MM.1S (cell line): ENCODE measurements at regions not wholly inside any gene's neighbourhood (a gene's known extent, or its start where the extent isn't known, plus 50 kb on each side); places are given as distances from the start of the nearest gene placed in this dataset.

ENCODE experiments used
- EZH2 ChIP-seq: fragments of 300-600 bp; sonication (generic); optimal IDR thresholded peaks from 2 replicates; pipeline ENCODE3; 2017; ENCODE audit warnings: low read depth, mild to moderate bottlenecking, antibody characterized with exemption, low read length, mixed read lengths
- EZH2phosphoT487 ChIP-seq: fragments of 300-600 bp; sonication (generic); IDR thresholded peaks from 2 replicates; pipeline ENCODE4 v1.6.1; 2018; ENCODE audit warnings: antibody characterized with exemption, low read length
- TF ChIP-seq, protein P1 (sequence below): fragments of 300-600 bp; sonication (generic); IDR thresholded peaks from 2 replicates; pipeline ENCODE4 v1.5.1; 2016; ENCODE audit warnings: antibody characterized with exemption, low read length, mixed read lengths

DNA sequence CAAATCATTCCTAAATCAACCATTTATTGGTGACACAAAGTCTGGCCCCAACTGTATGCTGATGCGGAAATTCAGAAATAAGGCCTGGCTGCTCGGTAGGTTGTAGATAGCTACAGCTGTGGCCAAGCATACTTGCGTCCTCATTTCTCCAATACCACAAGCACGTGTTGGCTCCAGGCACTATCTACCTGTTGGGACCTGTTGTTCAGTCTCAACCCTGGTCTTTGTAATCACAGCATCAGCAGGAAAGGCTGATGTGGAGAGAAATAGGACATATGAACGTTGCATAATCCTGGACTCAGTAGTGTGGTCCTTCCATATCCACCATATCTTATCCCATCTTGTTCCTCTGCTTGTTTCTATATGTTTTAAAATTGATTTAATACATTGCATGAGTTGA is 212.6 kb downstream of the PMAIP1 start:
- TF ChIP-seq, protein P1, sequence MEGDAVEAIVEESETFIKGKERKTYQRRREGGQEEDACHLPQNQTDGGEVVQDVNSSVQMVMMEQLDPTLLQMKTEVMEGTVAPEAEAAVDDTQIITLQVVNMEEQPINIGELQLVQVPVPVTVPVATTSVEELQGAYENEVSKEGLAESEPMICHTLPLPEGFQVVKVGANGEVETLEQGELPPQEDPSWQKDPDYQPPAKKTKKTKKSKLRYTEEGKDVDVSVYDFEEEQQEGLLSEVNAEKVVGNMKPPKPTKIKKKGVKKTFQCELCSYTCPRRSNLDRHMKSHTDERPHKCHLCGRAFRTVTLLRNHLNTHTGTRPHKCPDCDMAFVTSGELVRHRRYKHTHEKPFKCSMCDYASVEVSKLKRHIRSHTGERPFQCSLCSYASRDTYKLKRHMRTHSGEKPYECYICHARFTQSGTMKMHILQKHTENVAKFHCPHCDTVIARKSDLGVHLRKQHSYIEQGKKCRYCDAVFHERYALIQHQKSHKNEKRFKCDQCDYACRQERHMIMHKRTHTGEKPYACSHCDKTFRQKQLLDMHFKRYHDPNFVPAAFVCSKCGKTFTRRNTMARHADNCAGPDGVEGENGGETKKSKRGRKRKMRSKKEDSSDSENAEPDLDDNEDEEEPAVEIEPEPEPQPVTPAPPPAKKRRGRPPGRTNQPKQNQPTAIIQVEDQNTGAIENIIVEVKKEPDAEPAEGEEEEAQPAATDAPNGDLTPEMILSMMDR = no peak
- TF ChIP-seq EZH2 = no peak
- TF ChIP-seq EZH2phosphoT487 = no peak
